CD4-positive, alpha-beta T cell treated with Interleukin-15 for 4 hours (primary cell): ENCODE measurements at regions not wholly inside any gene's neighbourhood (a gene's known extent, or its start where the extent isn't known, plus 50 kb on each side); places are given as distances from the start of the nearest gene placed in this dataset.

Experiments
- DNase-seq: peaks from one replicate; pipeline ENCODE4 v3.0.0-alpha.2; 2020; ENCODE audit warnings: low spot score

DNA sequence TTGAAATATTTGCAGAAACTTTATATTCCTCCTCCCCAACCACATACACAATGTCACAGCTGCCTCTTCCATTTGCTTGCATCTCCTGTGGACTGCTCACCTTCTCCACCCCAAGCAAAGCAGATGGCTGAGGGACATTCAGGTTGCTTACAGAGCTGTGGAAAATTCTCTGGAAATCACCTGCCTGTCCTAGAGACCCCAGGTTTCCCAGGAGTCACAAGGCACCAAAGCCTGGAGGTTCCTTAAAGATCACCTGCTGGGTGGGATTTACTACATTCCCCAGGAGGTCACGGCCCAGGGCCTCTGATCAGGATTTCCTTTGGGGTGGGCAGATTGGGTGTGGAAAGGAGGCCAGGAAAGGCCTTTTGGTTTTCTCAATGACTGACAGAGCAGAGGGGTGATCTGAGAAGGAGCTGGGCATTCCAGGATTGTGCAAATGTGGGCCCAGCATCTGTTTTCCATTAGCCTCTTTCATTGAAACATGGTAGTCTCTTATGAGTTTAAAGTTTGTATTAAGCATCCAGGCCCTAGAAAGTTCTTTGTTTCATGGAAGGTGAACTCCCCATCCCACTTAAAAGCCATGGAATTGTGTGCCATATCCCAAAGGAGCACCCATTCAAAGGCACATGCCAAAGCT is 410.7 kb upstream of the TNP1 start:
- no peak for DNase-seq

DNA sequence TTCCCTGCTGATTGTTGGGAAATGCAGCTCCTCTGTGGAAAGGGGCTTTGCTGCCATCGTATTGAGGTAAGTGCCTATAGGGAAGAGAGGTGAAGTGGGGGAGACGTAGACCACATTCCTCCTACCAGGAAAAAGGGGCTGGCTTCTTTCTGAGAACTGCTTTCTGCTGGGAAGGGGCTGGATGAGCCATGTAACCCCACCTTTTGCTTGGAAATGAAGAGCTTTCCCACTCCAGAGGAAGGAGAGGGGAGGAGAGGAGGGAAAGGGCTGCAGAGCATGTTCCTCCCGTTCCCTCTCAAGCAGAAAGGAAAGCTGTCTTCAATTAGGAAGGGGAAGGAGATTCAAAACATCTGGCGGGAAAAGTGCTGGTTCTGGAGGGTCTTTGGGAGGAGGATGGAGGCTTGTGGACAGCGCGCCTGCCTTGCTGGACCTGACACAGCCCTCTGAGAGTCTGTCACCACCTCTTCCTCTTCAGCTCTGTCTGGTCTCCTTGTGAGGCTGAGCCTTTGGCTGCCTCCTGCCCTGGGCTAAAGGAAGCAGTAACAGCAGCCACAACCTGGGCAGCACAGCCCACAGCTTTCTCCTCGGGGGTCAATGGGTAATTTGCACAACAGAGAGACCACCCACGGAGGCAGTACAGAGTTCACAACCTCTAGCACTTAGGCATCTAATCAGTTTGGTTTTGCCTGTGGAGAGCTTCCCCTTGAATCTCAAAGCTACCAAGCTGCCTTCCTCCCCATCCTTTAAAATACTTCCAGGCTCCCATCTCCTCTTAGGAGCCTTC is 410.0 kb upstream of the TNP1 start:
- no peak for DNase-seq

DNA sequence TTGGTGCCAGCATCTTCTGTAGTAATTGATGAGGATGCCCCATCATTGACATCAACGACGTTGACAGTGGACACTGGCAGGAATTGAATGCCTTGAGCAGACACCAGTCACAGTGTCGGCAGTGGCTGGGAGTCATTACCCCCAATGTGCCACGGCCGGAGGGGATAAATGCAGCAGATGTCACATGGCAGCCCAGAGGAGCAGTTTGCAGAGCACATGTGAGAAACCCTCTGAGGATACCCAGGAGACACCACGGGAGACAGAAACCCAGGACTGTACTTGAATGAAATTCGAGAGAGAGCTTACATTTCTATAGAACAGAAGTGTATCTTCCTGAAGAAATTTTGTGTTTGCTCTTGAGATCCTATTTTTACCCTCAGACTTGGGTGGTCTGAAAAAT is 409.1 kb upstream of the TNP1 start:
- no peak for DNase-seq

DNA sequence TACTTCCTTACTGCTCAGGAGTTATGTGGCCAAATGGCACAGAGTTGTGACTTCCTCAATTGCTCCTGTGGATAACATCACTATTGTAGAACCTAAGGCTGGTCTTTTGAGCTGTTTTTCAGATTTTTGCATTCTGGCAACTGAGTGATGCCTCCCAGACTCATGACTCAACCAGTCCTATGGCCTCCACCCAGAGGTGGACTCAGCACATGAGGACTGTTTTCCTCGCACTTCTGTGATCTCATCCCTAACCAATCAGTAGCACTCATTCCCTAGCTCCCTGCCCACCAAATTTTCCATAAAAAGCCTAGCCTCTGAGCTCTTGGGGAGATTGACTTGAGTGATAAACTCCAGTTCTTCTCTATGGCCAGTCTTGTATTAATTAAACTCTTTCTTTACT is 407.9 kb upstream of the TNP1 start:
- DNase-seq, result no peak

DNA sequence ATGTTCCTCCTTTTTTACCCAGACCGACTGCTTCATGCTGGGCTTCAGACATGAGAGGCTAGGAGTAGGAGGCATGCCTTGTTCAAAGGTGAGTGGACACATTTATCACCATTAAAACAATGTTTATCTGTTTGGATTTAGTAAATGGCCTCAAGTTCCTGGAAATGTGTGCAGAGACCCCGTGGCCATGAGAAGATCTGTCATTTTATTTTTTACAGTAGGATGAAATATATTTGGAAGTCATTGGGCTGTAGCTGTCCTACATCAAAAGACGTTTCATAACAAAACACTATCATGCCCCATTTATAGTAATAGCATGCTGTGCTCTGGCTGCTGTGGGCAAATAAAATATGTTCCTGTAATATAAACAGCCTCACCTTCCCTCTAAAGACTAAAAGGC is 403.9 kb upstream of the TNP1 start:
- no peak for DNase-seq

DNA sequence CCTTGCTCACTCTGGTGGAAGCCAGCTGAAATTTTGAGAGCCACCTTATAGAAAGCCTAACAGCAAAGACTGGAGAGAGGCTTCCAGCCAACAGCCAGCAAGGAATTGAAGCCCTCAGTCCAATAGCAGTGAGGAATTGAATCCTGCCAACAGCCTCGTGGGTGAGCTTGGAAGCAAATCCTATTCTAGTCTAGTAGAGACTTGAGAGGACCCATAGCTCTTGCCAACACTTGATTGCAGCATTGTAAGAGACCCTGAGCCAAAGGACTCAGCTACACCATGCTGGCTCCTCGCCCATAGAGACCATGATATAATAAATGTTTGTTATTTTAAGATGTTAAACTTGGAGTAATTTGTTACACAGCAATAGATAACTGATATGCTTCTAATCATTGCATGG is 403.0 kb upstream of the TNP1 start:
- no peak for DNase-seq

DNA sequence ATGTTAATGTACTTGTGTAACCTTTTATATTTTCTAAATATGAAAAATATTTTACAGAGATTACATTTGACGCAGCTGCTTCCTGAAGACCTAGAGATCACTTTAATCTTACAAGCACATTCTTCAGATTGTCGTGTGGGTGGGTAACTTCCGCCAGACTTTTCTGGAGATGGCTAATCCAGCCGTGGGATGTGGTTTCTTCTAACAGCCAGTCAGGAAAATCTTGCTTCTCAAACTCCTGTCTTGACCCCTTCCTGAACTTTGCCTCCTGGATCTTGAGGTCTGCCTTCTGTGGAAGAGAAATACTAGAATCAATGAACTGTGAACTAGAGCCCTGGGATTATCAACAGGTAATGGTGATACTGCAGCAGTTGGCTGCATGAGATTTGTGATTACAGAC is 401.6 kb upstream of the TNP1 start:
- no peak for DNase-seq

DNA sequence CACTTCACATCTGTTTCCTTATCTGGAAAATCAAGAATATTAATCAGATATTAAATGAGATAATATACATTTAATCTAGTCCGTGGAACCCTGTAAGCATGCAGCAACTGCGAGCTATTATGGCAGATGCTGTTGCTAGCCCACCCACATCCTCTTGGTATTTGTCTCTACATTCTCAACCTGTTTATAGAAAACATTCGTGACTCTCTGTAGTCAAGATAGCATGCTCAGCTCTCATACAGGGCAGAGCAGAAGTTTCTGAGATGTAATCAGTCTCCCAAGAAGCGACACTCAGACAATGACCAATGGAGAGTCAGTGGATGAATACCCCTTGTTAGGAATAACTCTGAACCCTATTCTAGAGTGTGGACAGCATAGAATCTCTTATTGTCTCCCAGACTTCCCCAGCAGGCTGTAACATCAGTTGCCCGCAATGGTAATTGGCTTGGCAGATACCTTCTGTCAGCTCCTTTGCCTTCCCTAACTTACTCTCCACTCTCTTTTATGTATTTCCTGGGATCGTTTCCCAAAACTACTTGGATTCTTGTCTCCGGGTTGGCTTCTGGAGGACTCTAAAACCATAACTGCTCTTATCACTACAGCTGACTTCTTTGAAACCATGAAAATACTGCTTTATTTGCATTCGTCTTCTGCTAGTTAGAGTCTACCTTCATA is 400.7 kb upstream of the TNP1 start:
- DNase-seq, result no peak

DNA sequence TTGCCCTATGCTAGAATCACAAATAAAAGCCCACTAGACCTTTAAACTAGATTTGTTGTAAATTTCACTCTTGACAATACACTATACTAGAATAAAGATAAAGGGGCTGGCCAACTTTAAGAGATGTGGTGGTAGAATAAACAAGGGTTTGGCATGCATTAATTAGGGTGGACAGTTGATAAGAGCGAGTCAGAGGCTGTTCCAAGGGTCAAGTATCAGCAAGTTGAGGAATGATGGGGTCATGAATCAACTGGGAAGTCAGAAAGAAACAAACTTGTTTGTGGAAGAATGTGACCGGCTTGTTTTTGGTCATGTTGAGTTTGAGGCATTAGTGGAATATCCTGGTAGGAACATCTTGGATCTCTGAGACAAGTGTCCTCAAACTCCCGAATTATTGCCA is 398.3 kb upstream of the TNP1 start:
- no peak for DNase-seq

DNA sequence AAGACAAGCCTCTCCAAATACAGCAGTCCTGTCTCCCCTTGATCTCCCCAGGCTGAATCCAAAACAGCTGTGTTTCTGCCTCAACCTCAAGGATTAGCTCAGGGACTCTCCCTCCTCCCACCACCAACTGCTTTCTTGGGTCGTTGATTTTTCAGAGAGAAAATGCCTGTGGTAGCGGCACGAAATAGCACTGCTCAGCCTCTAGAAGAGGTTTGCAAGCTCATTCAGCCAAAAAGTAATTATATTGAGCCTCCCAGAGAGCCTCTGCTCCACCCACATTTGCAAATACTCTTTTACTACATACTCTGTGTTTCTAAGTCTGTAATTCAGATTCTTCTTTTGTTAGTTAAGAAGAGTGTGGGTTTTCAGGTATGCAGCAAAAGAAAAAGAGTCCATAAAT is 396.4 kb upstream of the TNP1 start:
- DNase-seq, result no peak

DNA sequence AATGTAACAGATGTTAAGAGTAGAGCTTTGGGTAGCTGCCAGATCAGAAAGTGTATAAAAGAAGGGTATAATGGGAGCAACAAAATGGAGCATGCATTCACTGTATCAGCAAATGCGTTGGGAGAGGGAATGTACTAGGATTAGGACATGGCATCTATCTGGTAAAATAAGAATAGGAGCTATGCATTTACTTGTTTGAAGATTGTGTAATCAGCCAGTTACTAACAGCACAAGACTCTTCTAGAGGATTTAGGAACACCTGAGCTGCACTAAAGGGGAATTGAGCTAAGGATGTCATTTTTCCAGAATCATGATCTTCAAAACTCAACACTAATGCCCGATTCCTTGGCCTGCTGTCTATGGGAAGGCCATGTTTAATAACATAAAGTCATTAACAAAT is 394.2 kb upstream of the TNP1 start:
- DNase-seq, result no peak

DNA sequence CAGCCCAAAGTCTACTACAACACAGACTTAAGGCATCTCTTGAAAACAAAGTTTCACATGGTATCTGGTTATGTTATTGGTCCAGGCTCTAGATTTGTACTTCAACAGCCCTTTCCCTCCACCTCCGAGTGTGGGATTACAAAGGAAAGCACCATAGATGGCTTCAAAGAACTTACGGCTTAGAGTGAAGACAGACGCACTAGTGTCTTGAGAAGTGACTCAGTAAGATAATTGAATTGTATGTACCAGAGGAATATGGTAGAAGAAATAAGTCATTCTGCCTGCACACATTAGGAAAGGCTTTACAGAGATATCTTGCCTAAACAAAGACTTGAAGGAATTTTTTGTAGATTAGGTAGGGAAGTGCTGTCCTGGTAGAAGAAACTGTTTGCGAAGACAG is 392.3 kb upstream of the TNP1 start:
- DNase-seq, result no peak

DNA sequence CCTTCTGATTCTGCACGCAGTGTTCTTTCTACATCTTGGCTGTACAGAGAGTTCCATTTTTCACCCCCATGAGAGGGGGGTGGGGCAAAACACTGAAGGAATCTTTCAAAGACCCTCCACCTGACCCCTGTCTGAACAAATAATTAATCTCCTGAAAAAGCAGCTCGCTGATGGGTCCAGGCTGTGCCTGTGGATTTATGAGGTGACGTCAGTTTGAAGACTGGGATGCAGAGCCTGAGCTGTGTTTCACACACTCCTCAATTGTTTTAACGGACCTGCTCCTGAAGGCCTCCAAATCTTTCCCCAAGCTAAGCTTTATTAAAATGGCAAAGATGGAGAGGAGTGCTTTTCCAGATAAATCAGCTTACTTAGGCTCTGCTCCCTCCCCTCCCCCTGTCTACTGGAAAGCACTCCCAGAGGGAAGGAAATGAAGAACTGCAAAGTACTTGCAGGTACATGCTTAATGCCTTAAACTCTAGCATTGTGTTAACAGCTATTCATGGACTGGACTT is 390.2 kb upstream of the TNP1 start:
- no peak for DNase-seq

DNA sequence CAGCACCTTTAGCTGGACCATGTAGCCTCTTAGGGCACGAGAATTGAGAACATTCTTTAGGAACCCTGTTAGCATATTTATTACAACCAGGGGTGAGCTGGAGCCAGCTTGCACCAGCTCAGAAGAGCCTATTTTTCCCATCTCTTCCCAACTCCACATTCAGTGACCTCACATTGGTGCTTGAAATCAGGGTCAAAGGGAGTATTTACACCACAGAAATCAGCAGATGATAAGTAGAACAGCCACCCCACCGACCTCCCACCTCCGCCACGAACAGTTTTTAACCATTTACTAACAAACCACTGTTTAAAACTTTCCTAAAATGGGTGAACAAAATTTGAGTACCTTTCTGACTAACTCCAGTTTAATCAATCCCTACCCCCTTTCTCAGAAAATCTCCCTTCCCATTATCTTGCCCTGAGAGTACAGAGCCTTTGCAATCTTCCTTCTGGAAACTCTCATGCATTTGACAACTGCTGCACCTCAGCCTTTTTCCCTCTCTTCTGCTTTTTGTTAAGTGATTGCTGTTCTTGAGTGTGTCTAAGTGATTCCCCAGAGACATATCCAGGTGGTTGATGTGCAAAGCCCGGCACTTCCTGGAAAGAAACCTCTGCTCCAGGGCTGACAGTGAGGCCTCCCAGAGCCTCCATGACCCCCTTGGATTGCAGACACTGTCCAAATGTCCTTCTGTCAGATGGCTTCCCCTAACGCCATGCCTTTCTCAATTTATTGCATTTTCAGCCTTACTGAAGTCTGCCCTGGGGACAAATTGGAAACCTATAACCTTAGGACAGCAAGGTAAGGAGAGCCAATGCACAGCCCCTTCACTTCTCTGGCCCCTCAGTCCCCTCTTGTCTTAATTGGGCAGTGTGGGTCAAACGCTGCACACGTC is 389.5 kb upstream of the TNP1 start:
- no peak for DNase-seq

DNA sequence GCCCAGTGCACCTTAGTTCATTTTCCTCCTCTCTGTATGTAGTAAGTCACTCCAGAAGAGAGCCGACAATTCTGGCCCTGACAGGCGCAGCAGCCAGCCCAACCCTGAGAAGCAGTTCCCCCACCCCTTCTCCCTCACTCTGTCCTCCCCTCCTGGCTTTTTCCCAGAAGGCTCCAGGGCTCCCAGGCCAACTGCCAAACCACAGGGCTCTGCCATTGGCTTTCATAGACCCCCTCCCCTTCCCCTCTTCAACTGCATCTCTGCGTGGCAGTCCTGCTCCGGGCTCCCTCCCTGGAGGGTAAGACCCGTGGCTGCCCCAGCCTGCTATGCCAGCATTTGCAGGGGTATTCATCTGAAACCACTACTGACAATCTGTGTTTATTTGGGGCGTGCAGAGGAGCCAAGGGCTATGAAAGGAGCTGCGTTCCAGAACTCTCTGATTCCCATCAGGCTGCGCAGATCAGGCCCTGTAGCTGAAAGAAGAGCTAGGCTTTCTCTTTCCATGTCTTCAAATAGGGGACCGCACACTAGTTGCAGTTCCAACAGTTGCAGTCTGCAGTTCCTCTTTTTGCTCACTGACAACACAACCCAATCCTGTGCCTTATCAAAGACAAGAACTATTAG is 388.6 kb upstream of the TNP1 start:
- no peak for DNase-seq

DNA sequence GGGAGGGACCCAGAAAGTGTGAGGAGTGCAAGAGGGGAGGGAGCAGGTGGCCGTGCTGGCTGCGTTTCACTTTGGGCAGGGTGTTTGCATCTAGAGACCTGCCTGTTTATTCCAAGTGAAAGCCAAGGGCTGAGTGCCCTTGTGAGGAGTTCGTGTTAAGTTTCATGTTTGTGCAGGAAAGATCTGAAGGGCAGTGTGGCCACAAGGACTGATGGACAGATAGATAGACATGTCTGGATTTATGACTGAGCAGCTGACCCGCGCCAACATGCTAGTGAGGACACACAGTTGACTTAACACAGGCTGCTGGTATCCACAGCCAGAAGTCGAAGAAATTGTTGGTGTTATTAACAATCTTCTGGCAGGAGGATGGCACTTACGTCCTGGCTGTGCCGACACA is 387.6 kb upstream of the TNP1 start:
- DNase-seq, result no peak

DNA sequence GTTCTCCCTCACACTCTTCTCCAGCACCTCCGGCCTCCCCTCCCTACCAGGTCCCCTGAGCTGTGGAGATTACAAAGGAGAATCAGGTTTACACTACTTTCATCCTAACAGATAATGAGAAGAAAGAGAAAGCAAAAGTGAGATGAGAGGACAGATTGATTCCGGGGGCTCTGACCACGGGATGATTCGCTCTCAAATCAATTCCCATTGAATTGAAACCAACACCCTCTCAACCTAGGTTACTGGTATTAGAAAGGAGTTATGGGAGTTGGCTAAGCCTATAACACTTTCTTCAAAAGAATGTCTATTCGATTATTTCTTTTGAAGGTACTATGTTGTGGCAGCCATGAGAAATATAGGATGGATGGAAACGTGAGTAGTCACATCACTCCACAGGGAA is 386.2 kb upstream of the TNP1 start:
- DNase-seq, result no peak

DNA sequence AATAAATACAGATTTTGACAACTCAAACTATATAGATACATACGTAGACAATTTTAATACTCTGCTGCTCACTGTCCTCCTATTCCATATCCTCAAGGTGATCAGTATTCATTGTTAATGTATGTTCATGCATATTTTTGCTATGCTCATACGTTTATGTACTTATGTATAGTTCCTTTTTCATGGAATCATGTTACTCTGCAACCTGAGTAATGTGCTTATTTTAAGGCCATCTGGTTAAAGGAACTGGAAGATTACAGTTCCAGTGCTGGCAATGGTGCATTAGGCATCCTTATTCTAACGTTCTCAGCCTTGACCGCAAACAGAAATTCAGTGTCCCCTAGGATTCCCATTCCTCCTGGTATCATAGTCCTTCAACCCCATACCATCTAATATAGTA is 385.0 kb upstream of the TNP1 start:
- DNase-seq, result no peak

DNA sequence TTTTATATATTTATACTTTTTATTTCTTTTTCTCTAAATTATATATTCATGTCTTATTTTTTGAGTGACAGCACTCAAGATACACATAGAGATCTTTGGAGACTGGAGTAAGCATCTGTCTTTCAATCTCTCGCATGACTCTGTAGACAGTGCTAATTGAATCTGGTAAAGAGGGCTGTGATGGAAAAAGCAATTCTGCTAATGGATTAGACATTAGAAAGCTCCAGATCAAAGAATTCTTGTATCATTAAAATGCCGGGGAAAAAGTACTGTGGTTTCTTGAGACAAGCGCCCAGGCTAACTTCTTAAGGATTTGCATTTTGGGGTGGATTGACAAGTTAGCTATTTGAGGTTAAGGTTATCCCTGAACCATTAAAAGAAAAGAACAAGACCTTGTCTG is 383.1 kb upstream of the TNP1 start:
- no peak for DNase-seq

DNA sequence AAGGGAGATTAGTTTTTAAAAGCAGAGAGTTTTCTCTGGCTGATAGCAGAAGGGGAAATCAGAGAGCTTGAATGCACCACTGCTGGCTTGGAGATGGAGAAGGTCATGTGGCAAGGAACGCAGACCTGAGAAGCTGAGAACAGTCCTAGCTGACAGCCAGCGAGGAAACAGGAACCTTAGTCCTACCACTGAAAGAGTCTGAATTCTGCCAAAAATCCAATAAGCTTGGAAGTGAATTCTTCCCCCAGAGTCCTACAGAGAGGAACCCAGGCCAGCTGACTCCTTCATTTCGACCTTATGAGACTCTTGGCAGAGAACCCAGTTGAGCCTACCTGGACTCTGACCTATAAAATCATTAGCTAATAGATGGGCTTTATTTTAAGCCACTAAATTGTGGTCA is 371.9 kb upstream of the TNP1 start:
- DNase-seq, result no peak

DNA sequence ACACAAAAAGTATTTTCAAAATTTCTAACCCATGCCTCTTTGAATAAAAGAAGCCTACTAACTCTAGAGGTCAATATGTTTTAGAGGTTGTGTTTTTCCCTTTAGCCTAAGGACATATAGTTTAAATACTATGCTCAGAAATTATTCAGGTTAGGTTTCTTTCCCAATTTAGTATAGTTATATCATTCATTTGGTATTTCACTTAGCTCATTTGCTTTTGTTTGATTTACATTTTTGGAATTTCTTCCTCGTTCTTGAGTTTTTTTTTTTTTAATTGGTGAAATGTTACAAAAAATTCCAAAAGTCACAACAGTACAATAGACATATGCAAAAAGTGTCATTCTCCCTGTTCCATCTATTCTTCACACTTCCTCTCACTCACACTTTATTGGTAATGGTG is 371.3 kb upstream of the TNP1 start:
- no peak for DNase-seq

DNA sequence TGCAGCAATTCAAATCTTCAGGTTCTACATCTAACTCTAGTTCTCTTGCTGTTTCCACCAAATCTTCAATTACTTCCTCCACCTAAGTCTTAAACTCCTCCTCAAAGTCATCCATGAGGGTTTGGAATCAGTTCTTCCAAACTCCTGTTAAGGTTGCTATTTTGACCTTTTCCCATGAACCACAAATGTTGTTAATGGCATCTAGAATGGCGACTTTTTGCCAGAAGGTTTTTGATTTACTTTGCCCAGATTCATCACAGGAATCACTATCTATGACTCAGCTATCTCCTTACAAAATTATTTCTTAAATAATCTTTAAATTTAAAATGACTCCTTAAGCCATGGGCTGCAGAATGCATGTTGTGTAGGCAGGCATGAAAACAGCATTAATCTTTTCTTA is 368.9 kb upstream of the TNP1 start:
- DNase-seq, result no peak
